GM19395 (cell line): ENCODE measurements at regions not wholly inside any gene's neighbourhood (a gene's known extent, or its start where the extent isn't known, plus 50 kb on each side); places are given as distances from the start of the nearest gene placed in this dataset.
"Not testable (repeated sequence)": the region's sequence is repeated elsewhere in the genome, so short reads cannot be mapped to it uniquely, and the experiment has no call there.

Source experiments
- ATAC-seq: cut with Tn5 transposase; IDR thresholded peaks from one replicate; pipeline ENCODE4 v1.9.1; 2021; ENCODE audit warnings: mild to moderate bottlenecking, moderate library complexity; ENCODE audit not compliant: unreplicated experiment

GRCh38 chr10:25851548-25851947 is 82.5 kb upstream of the MYO3A start:
- ATAC-seq: no peak

GRCh38 chr10:25852364-25852941 is 81.6 kb upstream of the MYO3A start:
- ATAC-seq: no peak

- ATAC-seq: no peak
Measured at GRCh38 chr10:25858076-25858475, 76.0 kb upstream of the MYO3A start.

GRCh38 chr10:25865267-25865666 is 68.8 kb upstream of the MYO3A start:
- no peak for ATAC-seq

GRCh38 chr10:25867321-25867720 is 66.7 kb upstream of the MYO3A start:
- no peak for ATAC-seq

GRCh38 chr10:25869067-25869591 is 64.9 kb upstream of the MYO3A start:
- ATAC-seq: no peak

GRCh38 chr10:25869609-25870008 is 64.4 kb upstream of the MYO3A start:
- ATAC-seq: no peak

- not testable (repeated sequence) for ATAC-seq
Measured at GRCh38 chr10:25874402-25874801, 59.6 kb upstream of the MYO3A start.

GRCh38 chr10:25875556-25876165 is 58.4 kb upstream of the MYO3A start:
- peak; percentile 88 for ATAC-seq

- no peak for ATAC-seq
Measured at GRCh38 chr10:25877296-25877695, 56.7 kb upstream of the MYO3A start.
